Gastroesophageal sphincter (tissue), 3 donors: ENCODE measurements at regions not wholly inside any gene's neighbourhood (a gene's known extent, or its start where the extent isn't known, plus 50 kb on each side); places are given as distances from the start of the nearest gene placed in this dataset.

Experiments
- CTCF ChIP-seq, 4 experiments: fragments of 200-600 bp in 2 of 4; fragments of 450-650 bp in 2 of 4; sonication (generic) in 1 of 4; IDR thresholded peaks; one replicate each; pipeline ENCODE4 v1.5.1; 2017 to 2019; ENCODE audit warnings: antibody characterized with exemption in 4 of 4, mild to moderate bottlenecking in 2 of 4, moderate library complexity in 2 of 4
- EP300 ChIP-seq: sonication (generic); formaldehyde crosslinking; IDR thresholded peaks from one replicate; pipeline ENCODE4 v1.6.1; 2017; ENCODE audit warnings: antibody characterized with exemption, mild to moderate bottlenecking
- POLR2A ChIP-seq, 2 donors: fragments of 450-650 bp; IDR thresholded peaks; one replicate each; pipeline ENCODE4 v1.6.1; 2017; ENCODE audit warnings: antibody characterized with exemption in 2 of 2, mild to moderate bottlenecking in 2 of 2, moderate library complexity in 1 of 2
- POLR2AphosphoS5 ChIP-seq: sonication (generic); formaldehyde crosslinking; IDR thresholded peaks from one replicate; pipeline ENCODE4 v1.6.1; 2017; ENCODE audit warnings: antibody characterized with exemption

DNA sequence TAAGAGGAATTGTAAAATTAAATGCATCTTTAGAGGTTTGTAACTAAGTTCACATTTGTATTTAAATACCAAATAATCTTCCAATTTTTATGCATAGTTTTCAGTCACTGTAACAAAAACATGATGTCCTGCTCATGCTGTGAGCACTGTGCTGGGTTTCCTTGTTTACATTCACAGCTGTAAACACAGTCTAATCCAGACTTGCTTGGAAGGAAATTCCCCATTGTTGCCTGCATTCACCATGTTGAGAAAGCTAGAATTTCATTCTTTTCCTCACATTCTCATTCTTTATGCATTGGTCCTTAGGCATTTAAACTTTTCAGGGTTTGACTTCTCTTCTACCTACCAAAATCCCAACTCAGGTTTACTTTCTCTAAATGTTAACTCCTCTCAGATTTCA, 242.0 kb upstream of the TBX18 start:
- TF ChIP-seq POLR2A (IDR thresholded peaks at IDR 0.05) (no peak), CTCF (IDR thresholded peaks at IDR 0.05) (no peak), POLR2AphosphoS5 (no peak), EP300 (no peak)
